ENCODE measurements at regions not wholly inside any gene's neighbourhood (a gene's known extent, or its start where the extent isn't known, plus 50 kb on each side); places are given as distances from the start of the nearest gene placed in this dataset.
"Not testable (repeated sequence)": the region's sequence is repeated elsewhere in the genome, so short reads cannot be mapped to it uniquely, and the experiment has no call there.

DNA sequence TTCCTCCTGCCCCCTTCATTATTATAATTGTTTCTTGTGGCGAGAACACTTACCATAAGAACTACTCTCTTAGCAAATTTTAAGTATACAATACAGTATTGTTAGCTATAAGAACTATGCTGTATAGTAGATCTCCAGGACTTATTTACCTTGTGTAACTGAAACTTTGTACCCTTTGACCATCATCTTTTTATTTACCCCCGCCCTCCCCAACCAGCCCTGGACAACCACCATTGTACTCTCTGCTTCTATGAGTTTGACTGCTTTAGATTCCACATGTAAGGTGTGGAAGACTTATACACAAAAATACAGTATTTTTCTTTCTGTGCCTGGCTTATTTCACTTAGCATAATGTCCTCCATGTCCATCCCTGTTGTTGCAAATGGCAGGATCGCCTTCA lies 161.1 kb downstream of the PHF8 start:
- Histone ChIP-seq H3K36me3 (replicated peaks) (no peaks in the 10 kb centered on the region), H3K27me3 (replicated peaks) (no peaks in the 10 kb centered on the region), H3K4me3 (ENCODE audit: low read depth, low read length) (no peak overlapping the region), H3K27ac (no peak overlapping the region)
- no peak for DNase-seq
- TF ChIP-seq, protein P1, sequence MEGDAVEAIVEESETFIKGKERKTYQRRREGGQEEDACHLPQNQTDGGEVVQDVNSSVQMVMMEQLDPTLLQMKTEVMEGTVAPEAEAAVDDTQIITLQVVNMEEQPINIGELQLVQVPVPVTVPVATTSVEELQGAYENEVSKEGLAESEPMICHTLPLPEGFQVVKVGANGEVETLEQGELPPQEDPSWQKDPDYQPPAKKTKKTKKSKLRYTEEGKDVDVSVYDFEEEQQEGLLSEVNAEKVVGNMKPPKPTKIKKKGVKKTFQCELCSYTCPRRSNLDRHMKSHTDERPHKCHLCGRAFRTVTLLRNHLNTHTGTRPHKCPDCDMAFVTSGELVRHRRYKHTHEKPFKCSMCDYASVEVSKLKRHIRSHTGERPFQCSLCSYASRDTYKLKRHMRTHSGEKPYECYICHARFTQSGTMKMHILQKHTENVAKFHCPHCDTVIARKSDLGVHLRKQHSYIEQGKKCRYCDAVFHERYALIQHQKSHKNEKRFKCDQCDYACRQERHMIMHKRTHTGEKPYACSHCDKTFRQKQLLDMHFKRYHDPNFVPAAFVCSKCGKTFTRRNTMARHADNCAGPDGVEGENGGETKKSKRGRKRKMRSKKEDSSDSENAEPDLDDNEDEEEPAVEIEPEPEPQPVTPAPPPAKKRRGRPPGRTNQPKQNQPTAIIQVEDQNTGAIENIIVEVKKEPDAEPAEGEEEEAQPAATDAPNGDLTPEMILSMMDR (IDR thresholded peaks at IDR 0.05; ENCODE audit: low read depth, low read length, missing control alignments): no peak
- in situ Hi-C loops (cut with HindIII; ENCODE audit: low pct_ligation_motif_present, low sequenced_read_pairs): no loop called here

DNA sequence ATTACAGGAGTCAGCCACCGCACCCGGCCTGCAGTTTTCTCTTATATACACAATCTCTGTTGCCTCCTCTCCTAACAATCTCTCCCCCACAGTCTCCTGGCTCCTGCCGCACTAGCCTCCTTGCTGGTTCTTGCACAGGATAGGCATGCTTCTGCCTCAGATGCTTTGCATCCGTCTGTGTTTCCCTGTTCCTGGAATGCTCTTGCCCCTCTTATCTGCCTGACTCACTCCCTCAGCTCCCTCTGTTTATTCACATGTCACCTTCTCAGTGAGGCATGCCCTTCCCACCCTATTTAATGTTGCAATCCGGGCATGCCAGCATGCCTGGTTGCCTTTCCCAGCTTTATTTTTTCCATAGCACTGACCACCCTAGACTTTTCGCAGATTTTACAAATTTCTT lies 161.9 kb downstream of the PHF8 start:
- Histone ChIP-seq H3K36me3 (replicated peaks) (no peaks in the 10 kb centered on the region), H3K27ac (no peak overlapping the region), H3K27me3 (replicated peaks) (no peaks in the 10 kb centered on the region), H3K4me3 (ENCODE audit: low read depth, low read length) (no peak overlapping the region)
- in situ Hi-C loops (cut with HindIII; ENCODE audit: low pct_ligation_motif_present, low sequenced_read_pairs): no loop called here
- TF ChIP-seq, protein P1 (IDR thresholded peaks at IDR 0.05; ENCODE audit: low read depth, low read length, missing control alignments): no peak
- peak; percentile 2 for DNase-seq

DNA sequence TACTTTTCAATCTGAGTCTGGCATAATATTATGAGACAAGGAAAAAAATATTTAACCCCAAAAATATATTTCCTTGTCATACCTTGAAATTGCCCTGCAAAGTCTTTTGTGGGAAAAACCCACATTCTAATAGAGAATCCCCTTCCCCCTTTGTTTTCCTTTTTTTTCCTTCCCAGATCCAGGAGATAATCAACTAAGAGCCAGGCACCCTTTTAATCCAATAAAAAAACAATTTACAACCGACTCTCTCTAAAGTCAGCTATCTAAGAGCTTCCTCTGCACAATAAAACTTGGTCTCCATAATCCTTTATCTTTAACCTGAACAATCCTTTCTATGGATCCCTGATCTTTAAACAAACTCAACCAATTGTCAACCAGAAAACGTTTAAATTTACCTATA lies 163.5 kb downstream of the PHF8 start:
- DNase-seq; H3K4me3 ChIP-seq (ENCODE audit: low read depth, low read length); in situ Hi-C loops (cut with HindIII; ENCODE audit: low pct_ligation_motif_present, low sequenced_read_pairs); H3K27me3 ChIP-seq (replicated peaks); H3K36me3 ChIP-seq (replicated peaks); H3K27ac ChIP-seq: not testable (repeated sequence)

DNA sequence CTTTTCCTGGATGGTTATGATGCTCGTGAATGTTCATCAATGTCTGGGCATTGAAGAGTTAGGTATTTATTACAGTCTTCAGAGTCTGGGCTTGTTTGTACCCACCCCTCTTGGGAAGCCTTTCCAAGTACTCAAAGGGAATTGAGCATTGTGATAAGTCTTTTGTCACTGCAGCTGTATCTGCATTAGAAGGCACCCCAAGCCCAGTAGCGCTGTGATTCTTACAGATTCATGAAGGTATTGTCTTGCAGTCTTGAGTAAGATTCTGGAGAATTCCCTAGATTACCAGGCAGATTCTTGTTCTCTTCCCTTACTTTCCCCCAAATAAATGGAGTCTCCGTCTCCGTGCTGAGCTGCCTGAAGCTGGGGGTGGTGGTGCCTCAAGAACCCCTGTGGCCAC lies 173.4 kb upstream of the HUWE1 start:
- Histone ChIP-seq H3K27ac (no peak overlapping the region), H3K36me3 (replicated peaks) (no peaks in the 10 kb centered on the region), H3K27me3 (replicated peaks) (no peaks in the 10 kb centered on the region), H3K4me3 (ENCODE audit: low read depth, low read length) (no peak overlapping the region)
- DNase-seq: no peak
- in situ Hi-C loops (cut with HindIII; ENCODE audit: low pct_ligation_motif_present, low sequenced_read_pairs): no loop called here
- TF ChIP-seq, protein P1 (IDR thresholded peaks at IDR 0.05; ENCODE audit: low read depth, low read length, missing control alignments): no peak

DNA sequence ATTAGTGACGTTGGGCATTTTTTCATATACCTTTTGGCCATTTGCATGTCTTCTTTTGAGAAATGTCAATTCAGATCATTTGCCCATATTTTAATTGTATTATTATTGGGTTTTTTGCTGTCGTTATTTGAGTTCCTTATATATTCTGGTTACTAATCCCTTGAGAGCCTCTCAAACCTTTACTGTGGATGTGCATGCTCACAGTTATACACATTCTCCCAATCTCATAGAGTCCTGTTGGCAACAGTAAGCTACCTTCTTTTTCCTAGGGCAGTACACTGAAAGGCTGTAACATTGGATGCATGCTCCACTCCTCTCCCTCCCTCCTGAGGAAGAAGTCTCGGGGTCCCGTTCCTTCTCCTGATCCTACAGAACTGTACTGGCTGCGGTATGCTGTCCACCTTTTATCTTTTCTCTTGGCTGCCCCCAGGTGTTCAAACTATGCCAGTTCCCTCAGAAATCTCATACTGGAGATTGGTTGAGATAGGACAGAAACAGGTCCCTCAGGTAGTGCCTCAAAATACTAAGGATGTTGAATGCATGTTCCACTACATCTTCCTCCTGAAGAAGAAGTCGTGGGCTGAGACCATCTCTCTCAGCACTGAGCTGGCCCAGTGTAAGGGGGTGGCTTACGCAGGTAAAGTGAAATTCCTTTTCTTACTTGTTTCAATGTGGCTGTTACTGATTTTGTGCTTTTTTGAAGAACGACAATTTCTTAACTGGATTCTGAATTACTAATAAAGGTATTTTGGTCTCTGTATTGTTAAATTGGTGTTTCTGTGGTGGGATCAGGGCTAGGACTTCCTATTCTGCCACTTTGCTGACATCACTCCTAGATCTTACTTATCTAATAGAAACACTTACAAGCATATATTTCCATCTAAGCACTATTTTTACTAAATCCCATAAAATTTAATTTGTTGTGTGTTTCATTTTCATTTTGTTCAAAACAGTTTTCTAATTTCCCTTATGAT lies 145.4 kb upstream of the HUWE1 start:
- TF ChIP-seq, protein P1 (IDR thresholded peaks at IDR 0.05; ENCODE audit: low read depth, low read length, missing control alignments): peak; percentile 63
- H3K27me3 ChIP-seq (replicated peaks): no peaks in the 10 kb centered on the region
- in situ Hi-C loops (cut with HindIII; ENCODE audit: low pct_ligation_motif_present, low sequenced_read_pairs): no loop called here
- peak; percentile 24 for DNase-seq
- no peaks in the 10 kb centered on the region for H3K36me3 ChIP-seq (replicated peaks)
- H3K4me3 ChIP-seq (ENCODE audit: low read depth, low read length): no peak overlapping the region
- no peak overlapping the region for H3K27ac ChIP-seq

DNA sequence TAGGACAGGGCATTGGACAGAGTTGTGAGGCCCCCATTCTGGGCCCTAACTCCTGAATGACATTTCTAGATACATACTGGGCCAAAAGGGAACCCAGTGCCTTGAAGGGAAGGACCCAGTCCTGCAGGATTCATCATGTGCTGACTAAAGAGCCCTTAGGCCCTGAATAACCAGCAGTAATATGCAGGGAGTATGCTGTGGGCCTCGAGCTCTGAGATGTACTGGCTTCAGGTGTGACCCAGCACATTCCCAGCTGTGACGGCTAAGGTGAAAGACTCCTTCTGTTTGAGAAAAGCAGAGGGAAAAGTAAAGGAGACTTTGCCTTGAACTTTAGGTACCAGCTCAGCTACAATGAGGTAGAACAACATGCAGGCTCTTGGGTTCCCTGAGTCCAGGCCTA lies 138.2 kb upstream of the HUWE1 start:
- Histone ChIP-seq H3K4me3 (ENCODE audit: low read depth, low read length) (no peak overlapping the region), H3K27ac (no peak overlapping the region), H3K36me3 (replicated peaks) (no peaks in the 10 kb centered on the region), H3K27me3 (replicated peaks) (no peaks in the 10 kb centered on the region)
- TF ChIP-seq, protein P1 (IDR thresholded peaks at IDR 0.05; ENCODE audit: low read depth, low read length, missing control alignments): no peak
- no peak for DNase-seq
- in situ Hi-C loops (cut with HindIII; ENCODE audit: low pct_ligation_motif_present, low sequenced_read_pairs): no loop called here

DNA sequence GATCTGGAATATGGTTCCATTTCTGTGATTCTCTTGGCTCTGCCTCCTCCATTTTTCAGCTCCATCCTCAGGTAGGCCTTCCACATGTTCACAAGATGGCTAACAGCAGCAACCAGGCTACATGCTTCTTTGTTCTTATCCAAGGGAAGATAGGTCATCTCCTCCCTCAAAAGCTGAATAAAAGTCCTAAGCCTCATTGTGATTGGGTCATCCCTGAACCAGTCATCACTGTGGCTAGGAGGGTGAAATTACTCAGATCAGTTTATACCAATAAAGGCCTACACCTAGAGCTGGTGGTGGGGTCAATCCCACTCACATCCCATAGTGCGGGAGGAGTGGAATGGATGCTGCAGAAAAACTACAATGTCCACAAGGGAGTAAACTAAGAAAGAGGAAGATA lies 131.6 kb upstream of the HUWE1 start:
- H3K27me3 ChIP-seq (replicated peaks); in situ Hi-C loops (cut with HindIII; ENCODE audit: low pct_ligation_motif_present, low sequenced_read_pairs); H3K36me3 ChIP-seq (replicated peaks); H3K27ac ChIP-seq; H3K4me3 ChIP-seq (ENCODE audit: low read depth, low read length); DNase-seq: not testable (repeated sequence)

All from brain microvascular endothelial cell (primary cell).